Mesendoderm (in vitro differentiated cells): ENCODE measurements at regions not wholly inside any gene's neighbourhood (a gene's known extent, or its start where the extent isn't known, plus 50 kb on each side); places are given as distances from the start of the nearest gene placed in this dataset.

Source experiments
- DNase-seq: peaks from one replicate; pipeline ENCODE4 v3.0.0; 2013
- H2AK5ac ChIP-seq: 2 replicates; pipeline ENCODE4 v1.6.1; 2013; ENCODE audit warnings: low read length, inconsistent platforms
- H2BK120ac ChIP-seq: 2 replicates; pipeline ENCODE4 v1.6.1; 2013; ENCODE audit warnings: low read depth, mild to moderate bottlenecking, low read length, moderate library complexity, mixed read lengths
- H2BK15ac ChIP-seq: replicated peaks from 2 replicates; pipeline ENCODE4 v1.6.1; 2013; ENCODE audit warnings: low read depth, mild to moderate bottlenecking, moderate library complexity
- H2BK5ac ChIP-seq: 2 replicates; pipeline ENCODE4 v1.6.1; 2013; ENCODE audit warnings: low read length, inconsistent platforms
- H3K18ac ChIP-seq: 2 replicates; pipeline ENCODE4 v1.6.1; 2013; ENCODE audit warnings: mild to moderate bottlenecking, low read length, mixed read lengths
- H3K23ac ChIP-seq: one replicate; pipeline ENCODE4 v1.6.1; 2013; ENCODE audit warnings: low read length
- H3K27ac ChIP-seq: 2 replicates; pipeline ENCODE4 v1.5.1; 2013; ENCODE audit warnings: low read depth, mild to moderate bottlenecking, inconsistent platforms, low read length, moderate library complexity
- H3K27me3 ChIP-seq: 2 replicates; pipeline ENCODE4 v1.6.1; 2013; ENCODE audit warnings: low read length, control low read depth, mild to moderate bottlenecking, inconsistent platforms; ENCODE audit not compliant: insufficient read depth, poor library complexity
- H3K36me3 ChIP-seq: 2 replicates; pipeline ENCODE4 v1.6.1; 2013; ENCODE audit warnings: low read length, inconsistent platforms; ENCODE audit not compliant: control insufficient read depth, insufficient read depth
- H3K4ac ChIP-seq: one replicate; pipeline ENCODE4 v1.6.1; 2013; ENCODE audit warnings: low read depth, mild to moderate bottlenecking, low read length, moderate library complexity
- H3K4me1 ChIP-seq: 2 replicates; pipeline ENCODE4 v1.6.1; 2013; ENCODE audit warnings: low read depth, low read length, inconsistent platforms; ENCODE audit not compliant: control insufficient read depth
- H3K4me2 ChIP-seq: 2 replicates; pipeline ENCODE4 v1.6.1; 2013; ENCODE audit warnings: low read length
- H3K4me3 ChIP-seq: 2 replicates; pipeline ENCODE4 v1.5.1; 2013; ENCODE audit warnings: mild to moderate bottlenecking, low read length
- H3K56ac ChIP-seq: one replicate; pipeline ENCODE4 v1.6.1; 2013; ENCODE audit warnings: low read length
- H3K79me1 ChIP-seq: 2 replicates; pipeline ENCODE4 v1.6.1; 2013; ENCODE audit warnings: low read length, inconsistent platforms
- H3K79me2 ChIP-seq: 2 replicates; pipeline ENCODE4 v1.6.1; 2013; ENCODE audit warnings: mild to moderate bottlenecking, low read length; ENCODE audit not compliant: control insufficient read depth, insufficient read depth
- H3K9ac ChIP-seq: 2 replicates; pipeline ENCODE4 v1.6.1; 2013; ENCODE audit warnings: low read length, inconsistent platforms
- H4K5ac ChIP-seq: one replicate; pipeline ENCODE4 v1.6.1; 2013; ENCODE audit warnings: low read length
- H4K8ac ChIP-seq: one replicate; pipeline ENCODE4 v1.6.1; 2013; ENCODE audit warnings: low read depth, mild to moderate bottlenecking, control low read depth, low read length, moderate library complexity
- WGBS: extraction: QIAGEN DNeasy Blood & Tissue Kit; methylation state at CpG from one replicate; pipeline ENCODE4 v1.1.7; 2013; ENCODE audit warnings: low lambda C conversion rate, missing lambda C conversion rate; ENCODE audit not compliant: insufficient coverage; ENCODE audit errors: extremely low coverage; 5-methylcytosine and 5-hydroxymethylcytosine counted together

DNA sequence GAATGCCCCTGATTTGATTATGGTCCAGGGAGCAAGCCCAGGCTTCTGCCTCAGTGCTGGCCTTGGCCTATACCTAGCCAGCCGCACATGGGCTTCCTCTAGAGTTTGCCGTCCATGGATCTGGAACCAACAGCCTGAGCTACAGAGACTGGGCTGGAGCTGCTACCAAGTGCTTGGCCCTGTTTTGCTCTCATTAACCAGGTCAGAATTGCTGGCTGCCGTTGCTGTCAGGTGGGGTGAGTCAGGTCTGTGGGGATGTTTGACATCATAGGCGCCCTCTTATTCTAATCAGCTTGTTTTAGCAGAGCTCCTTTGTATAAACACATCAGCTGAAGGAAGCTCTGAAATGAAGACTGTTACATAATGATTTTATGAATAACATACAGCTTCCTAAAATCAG, 83.1 kb upstream of the PHACTR2 start:
- Histone ChIP-seq H2BK120ac (no peak overlapping the region), H2AK5ac (no peak overlapping the region), H4K5ac (no peak overlapping the region), H3K79me2 (no peaks in the 10 kb centered on the region), H3K9ac (no peak overlapping the region), H3K4me1 (peaks cover 7% of the 10 kb centered on the region), H3K56ac (no peak overlapping the region), H3K36me3 (no peaks in the 10 kb centered on the region), H3K4ac (no peak overlapping the region), H3K23ac (no peak overlapping the region), H2BK5ac (no peak overlapping the region), H2BK15ac (peak overlapping the region; percentile 59), H3K79me1 (no peaks in the 10 kb centered on the region), H3K4me2 (no peak overlapping the region), H4K8ac (no peak overlapping the region), H3K27me3 (no peaks in the 10 kb centered on the region), H3K18ac (no peak overlapping the region), H3K27ac (no peak overlapping the region), H3K4me3 (no peak overlapping the region)
- no CpG with 5 or more reads among the region's 4 CpGs for WGBS
- no peak for DNase-seq

DNA sequence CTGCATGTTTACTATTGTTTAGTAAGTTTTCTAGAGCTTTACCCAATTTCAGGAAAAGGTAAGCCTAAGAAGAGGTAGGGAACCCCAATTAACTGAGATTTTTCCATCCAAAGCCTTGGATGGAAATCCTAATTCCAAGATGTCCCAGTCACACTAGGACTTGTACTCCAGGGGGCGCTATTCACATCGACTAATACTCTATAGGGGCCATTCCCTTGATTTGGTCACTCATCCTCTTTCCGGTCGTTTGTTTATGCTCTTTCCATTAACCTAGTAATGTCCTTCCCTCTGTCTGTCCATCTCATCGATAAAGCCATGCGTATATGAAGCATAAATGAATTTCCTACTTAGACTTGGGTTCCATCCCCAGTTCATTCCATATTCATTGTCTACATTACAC, 80.8 kb upstream of the FUCA2 start:
- H3K4me2 ChIP-seq: no peak overlapping the region
- no peaks in the 10 kb centered on the region for H3K36me3 ChIP-seq
- H2BK120ac ChIP-seq: no peak overlapping the region
- H3K4me3 ChIP-seq: no peak overlapping the region
- H3K18ac ChIP-seq: no peak overlapping the region
- no peak overlapping the region for H3K27ac ChIP-seq
- H3K23ac ChIP-seq: no peak overlapping the region
- no peak overlapping the region for H3K9ac ChIP-seq
- H4K5ac ChIP-seq: no peak overlapping the region
- H4K8ac ChIP-seq: no peak overlapping the region
- H3K27me3 ChIP-seq: no peaks in the 10 kb centered on the region
- no peak overlapping the region for H2BK5ac ChIP-seq
- peak; percentile 64 for DNase-seq
- H3K4me1 ChIP-seq: peaks cover 2% of the 10 kb centered on the region
- H2AK5ac ChIP-seq: no peak overlapping the region
- H2BK15ac ChIP-seq: no peak overlapping the region
- no peak overlapping the region for H3K4ac ChIP-seq
- no peaks in the 10 kb centered on the region for H3K79me2 ChIP-seq
- no peaks in the 10 kb centered on the region for H3K79me1 ChIP-seq
- no peak overlapping the region for H3K56ac ChIP-seq
- no CpG with 5 or more reads among the region's 6 CpGs for WGBS

DNA sequence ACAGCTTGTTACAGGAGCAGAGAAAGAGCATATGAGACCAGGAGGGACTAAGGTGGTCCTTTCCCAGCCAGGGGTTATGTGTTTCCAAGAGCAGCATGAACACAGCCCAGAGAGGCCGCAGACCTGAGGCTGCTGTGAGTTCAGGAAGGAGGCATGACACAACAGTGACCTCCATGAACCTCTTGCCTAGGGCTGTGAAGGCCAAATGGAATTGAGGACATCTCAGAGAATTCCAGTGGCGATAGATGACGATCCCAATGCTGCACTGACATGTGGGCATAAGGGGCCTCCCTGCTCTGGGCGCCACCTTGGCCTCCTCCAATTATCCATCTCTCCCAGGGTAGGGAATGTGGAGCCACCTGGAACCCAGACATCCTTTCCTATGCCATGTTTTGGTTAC, 79.9 kb upstream of the FUCA2 start:
- Histone ChIP-seq H3K18ac (no peak overlapping the region), H3K79me2 (no peaks in the 10 kb centered on the region), H3K4me3 (no peak overlapping the region), H4K5ac (no peak overlapping the region), H2AK5ac (no peak overlapping the region), H3K27me3 (no peaks in the 10 kb centered on the region), H3K4me2 (no peak overlapping the region), H3K4me1 (peaks cover 5% of the 10 kb centered on the region), H3K27ac (no peak overlapping the region), H2BK5ac (no peak overlapping the region), H3K4ac (no peak overlapping the region), H3K23ac (no peak overlapping the region), H3K79me1 (no peaks in the 10 kb centered on the region), H2BK120ac (no peak overlapping the region), H3K9ac (no peak overlapping the region), H4K8ac (no peak overlapping the region), H3K56ac (no peak overlapping the region), H3K36me3 (no peaks in the 10 kb centered on the region), H2BK15ac (no peak overlapping the region)
- no peak for DNase-seq
- WGBS: no CpG with 5 or more reads among the region's 4 CpGs

- Histone ChIP-seq H3K23ac (no peak overlapping the region), H3K4ac (no peak overlapping the region), H4K8ac (no peak overlapping the region), H3K18ac (no peak overlapping the region), H4K5ac (no peak overlapping the region), H3K4me3 (no peak overlapping the region), H3K36me3 (no peaks in the 10 kb centered on the region), H3K79me2 (no peaks in the 10 kb centered on the region), H3K27ac (no peak overlapping the region), H3K79me1 (no peaks in the 10 kb centered on the region), H2BK15ac (no peak overlapping the region), H3K9ac (no peak overlapping the region), H3K4me2 (no peak overlapping the region), H3K27me3 (no peaks in the 10 kb centered on the region), H3K56ac (no peak overlapping the region), H2AK5ac (no peak overlapping the region), H2BK5ac (no peak overlapping the region), H2BK120ac (no peak overlapping the region), H3K4me1 (peaks cover 6% of the 10 kb centered on the region)
- DNase-seq: no peak
- no CpG with 5 or more reads among the region's 4 CpGs for WGBS
These were observed 77.6 kb upstream of the FUCA2 start for GRCh38 chr6:143589162-143589561.

- Histone ChIP-seq H3K4ac (no peak overlapping the region), H3K4me2 (no peak overlapping the region), H4K5ac (no peak overlapping the region), H3K4me3 (no peak overlapping the region), H3K27ac (no peak overlapping the region), H3K18ac (no peak overlapping the region), H3K9ac (no peak overlapping the region), H3K79me1 (no peaks in the 10 kb centered on the region), H2AK5ac (no peak overlapping the region), H3K36me3 (no peaks in the 10 kb centered on the region), H2BK120ac (no peak overlapping the region), H4K8ac (no peak overlapping the region), H2BK5ac (no peak overlapping the region), H3K4me1 (peaks cover 6% of the 10 kb centered on the region), H3K56ac (no peak overlapping the region), H2BK15ac (no peak overlapping the region), H3K23ac (no peak overlapping the region), H3K27me3 (no peaks in the 10 kb centered on the region), H3K79me2 (no peaks in the 10 kb centered on the region)
- no CpG with 5 or more reads among the region's 6 CpGs for WGBS
- DNase-seq: peak; percentile 86
These were observed 75.0 kb upstream of the FUCA2 start for GRCh38 chr6:143586557-143586956.

DNA sequence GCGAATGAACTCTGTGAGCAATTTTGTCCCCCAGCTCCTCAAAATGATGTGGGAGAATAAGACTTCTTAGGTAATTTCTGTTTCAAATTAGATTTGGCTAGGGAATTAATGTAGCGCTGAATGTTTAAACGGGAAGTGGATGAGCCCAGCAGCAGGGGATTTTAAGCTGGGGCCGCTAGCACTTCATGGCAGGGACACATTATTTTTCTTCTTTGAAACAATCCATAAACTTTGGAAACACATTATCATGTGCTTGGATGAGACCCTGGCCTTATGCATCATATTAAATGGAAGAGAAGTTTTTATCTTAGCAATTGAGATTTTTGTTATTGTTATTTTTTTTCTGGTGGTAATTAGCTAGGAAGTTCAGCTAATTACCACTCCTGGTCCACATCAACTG, 74.2 kb upstream of the FUCA2 start:
- Histone ChIP-seq H3K4me3 (no peak overlapping the region), H4K8ac (no peak overlapping the region), H3K36me3 (no peaks in the 10 kb centered on the region), H2BK15ac (no peak overlapping the region), H2BK5ac (no peak overlapping the region), H2BK120ac (no peak overlapping the region), H3K23ac (no peak overlapping the region), H3K27ac (no peak overlapping the region), H3K4me1 (peaks cover 5% of the 10 kb centered on the region), H3K9ac (no peak overlapping the region), H3K79me1 (no peaks in the 10 kb centered on the region), H2AK5ac (no peak overlapping the region), H4K5ac (no peak overlapping the region), H3K56ac (no peak overlapping the region), H3K79me2 (no peaks in the 10 kb centered on the region), H3K4ac (no peak overlapping the region), H3K18ac (no peak overlapping the region), H3K4me2 (no peak overlapping the region), H3K27me3 (no peaks in the 10 kb centered on the region)
- no peak for DNase-seq
- WGBS: no CpG with 5 or more reads among the region's 4 CpGs
